Aorta (tissue), 5 donors: ENCODE measurements at regions not wholly inside any gene's neighbourhood (a gene's known extent, or its start where the extent isn't known, plus 50 kb on each side); places are given as distances from the start of the nearest gene placed in this dataset.

Source experiments
- ATAC-seq: fragments of 200-7000 bp; cut with Tn5 transposase; one replicate; pipeline ENCODE4 v1.9.1; 2022; ENCODE audit warnings: moderate library complexity; ENCODE audit not compliant: low FRiP score
- DNase-seq, 2 donors: peaks; one replicate each; pipeline ENCODE4 v3.0.0-alpha.2; 2020
- H3K27ac ChIP-seq, 2 donors: one replicate each; pipeline ENCODE4 v1.5.1; 2013; ENCODE audit warnings: low read length in 2 of 2, mild to moderate bottlenecking in 2 of 2, moderate library complexity in 2 of 2, control low read depth in 1 of 2, inconsistent platforms in 1 of 2, low read depth in 1 of 2
- H3K27me3 ChIP-seq, 2 donors: one replicate each; pipeline ENCODE4 v1.6.1; 2013; ENCODE audit warnings: control low read depth in 1 of 2, low read length in 1 of 2, mild to moderate bottlenecking in 1 of 2, moderate library complexity in 1 of 2; ENCODE audit not compliant: insufficient read depth in 2 of 2, control insufficient read depth in 1 of 2
- H3K36me3 ChIP-seq, 2 donors: one replicate each; pipeline ENCODE4 v1.6.1; 2013; ENCODE audit warnings: control low read depth in 1 of 2, low read length in 1 of 2, mild to moderate bottlenecking in 1 of 2; ENCODE audit not compliant: insufficient read depth in 2 of 2, control insufficient read depth in 1 of 2
- H3K4me1 ChIP-seq, 2 donors: one replicate each; pipeline ENCODE4 v1.6.1; 2013; ENCODE audit warnings: low read length in 2 of 2, control low read depth in 1 of 2, mild to moderate bottlenecking in 1 of 2, moderate library complexity in 1 of 2; ENCODE audit not compliant: insufficient read depth in 2 of 2, control insufficient read depth in 1 of 2
- H3K4me3 ChIP-seq, 2 donors: one replicate each; pipeline ENCODE4 v1.5.1; 2013; ENCODE audit warnings: low read length in 2 of 2, control low read depth in 1 of 2, mild to moderate bottlenecking in 1 of 2
- H3K9me3 ChIP-seq: one replicate; pipeline ENCODE4 v1.6.1; 2013; ENCODE audit warnings: mild to moderate bottlenecking, low read length; ENCODE audit not compliant: control insufficient read depth
- WGBS, 2 donors: extraction: QIAGEN DNeasy Blood & Tissue Kit; methylation state at CpG; one replicate each; pipeline ENCODE4 v1.1.7; 2013; 5-methylcytosine and 5-hydroxymethylcytosine counted together
- intact Hi-C, 2 donors: fragments of 100-400 bp; cut with DNase I; formaldehyde crosslinking; loops; one replicate each; pipeline versions ENCODE4 v1.14.2 to v1.15.0; 2022
- donor health status: healthy with polysubstance abuse.
- donor health status: Bipolar disorder and iron deficiency.
- donor health status: DM: no; HTN: no; CAD: no.
- donor health status: DM: no; HTN: no; CAD: no.
- donor health status: DM: yes; HTN: yes; CAD: no.

- Histone ChIP-seq H3K9me3 (no peaks in the 10 kb centered on the region), H3K27me3 (no peaks in the 10 kb centered on the region), H3K4me1 (no peaks in the 10 kb centered on the region), H3K27ac (no peak overlapping the region), H3K36me3 (no peaks in the 10 kb centered on the region), H3K4me3 (no peak overlapping the region)
- WGBS, 2 donors: 90 to 94% methylated on average over 2 of the region's 2 CpGs
- intact Hi-C loops: no loop called here
- no peak for DNase-seq
- ATAC-seq: no peak
These were observed 129.5 kb downstream of the RND3 start for GRCh38 chr2:150357770-150358467.

GRCh38 chr2:150355440-150355839, 132.0 kb downstream of the RND3 start:
- Histone ChIP-seq H3K9me3 (no peaks in the 10 kb centered on the region), H3K4me1 (no peaks in the 10 kb centered on the region), H3K4me3 (no peak overlapping the region), H3K27ac (no peak overlapping the region), H3K36me3 (no peaks in the 10 kb centered on the region), H3K27me3 (no peaks in the 10 kb centered on the region)
- 92 to 93% methylated on average over 2 of the region's 2 CpGs for WGBS, 2 donors
- ATAC-seq: no peak
- intact Hi-C loops: no loop called here
- DNase-seq: no peak

GRCh38 chr2:150353376-150353775, 134.1 kb downstream of the RND3 start:
- WGBS, 2 donors: 89% methylated on average over 2 of the region's 2 CpGs
- H3K9me3 ChIP-seq: no peaks in the 10 kb centered on the region

GRCh38 chr2:150351922-150352321, 135.5 kb downstream of the RND3 start:
- no peak overlapping the region for H3K4me3 ChIP-seq
- intact Hi-C loops: no loop called here
- no peaks in the 10 kb centered on the region for H3K4me1 ChIP-seq
- H3K9me3 ChIP-seq: no peaks in the 10 kb centered on the region
- no peaks in the 10 kb centered on the region for H3K36me3 ChIP-seq
- DNase-seq: no peak
- no peak overlapping the region for H3K27ac ChIP-seq
- no peaks in the 10 kb centered on the region for H3K27me3 ChIP-seq
- no peak for ATAC-seq

More at GRCh38 chr2:150353376-150353775, 134.1 kb downstream of the RND3 start:
- Histone ChIP-seq H3K4me1 (no peaks in the 10 kb centered on the region), H3K27me3 (no peaks in the 10 kb centered on the region), H3K27ac (no peak overlapping the region), H3K36me3 (no peaks in the 10 kb centered on the region), H3K4me3 (no peak overlapping the region)
- DNase-seq (no peak), ATAC-seq (no peak)
- intact Hi-C loops: no loop called here

GRCh38 chr2:150350500-150350899, 137.0 kb downstream of the RND3 start:
- no peak for DNase-seq
- H3K36me3 ChIP-seq: no peaks in the 10 kb centered on the region
- H3K4me3 ChIP-seq: no peak overlapping the region
- no peaks in the 10 kb centered on the region for H3K9me3 ChIP-seq
- H3K27me3 ChIP-seq: no peaks in the 10 kb centered on the region
- intact Hi-C loops: no loop called here
- 62 to 65% methylated on average over 4 of the region's 4 CpGs for WGBS, 2 donors
- ATAC-seq: no peak
- H3K4me1 ChIP-seq: no peaks in the 10 kb centered on the region
- H3K27ac ChIP-seq: no peak overlapping the region

- WGBS, 2 donors: 74 to 87% methylated on average over 4 of the region's 4 CpGs
- H3K4me1 ChIP-seq: no peaks in the 10 kb centered on the region
- no peaks in the 10 kb centered on the region for H3K27me3 ChIP-seq
- H3K36me3 ChIP-seq: no peaks in the 10 kb centered on the region
- H3K4me3 ChIP-seq: no peak overlapping the region
- DNase-seq (no peak), ATAC-seq (no peak)
- no peaks in the 10 kb centered on the region for H3K9me3 ChIP-seq
- intact Hi-C loops: no loop called here
- H3K27ac ChIP-seq: no peak overlapping the region
These were observed 140.7 kb downstream of the RND3 start for GRCh38 chr2:150346806-150347205.

- peaks cover 2 to 3% of the 10 kb centered on the region in 2 donors for H3K4me1 ChIP-seq
- intact Hi-C loops: no loop called here
- H3K9me3 ChIP-seq: no peaks in the 10 kb centered on the region
- ATAC-seq (no peak), DNase-seq (no peak)
- no peaks in the 10 kb centered on the region for H3K36me3 ChIP-seq
- no peak overlapping the region for H3K27ac ChIP-seq
- no peaks in the 10 kb centered on the region for H3K27me3 ChIP-seq
- H3K4me3 ChIP-seq: no peak overlapping the region
- WGBS, 2 donors: 90 to 93% methylated on average over 4 of the region's 4 CpGs
These were observed 145.3 kb downstream of the RND3 start for GRCh38 chr2:150341982-150342680.

GRCh38 chr2:150339951-150340350, 147.5 kb downstream of the RND3 start:
- Histone ChIP-seq H3K27ac (no peak overlapping the region), H3K36me3 (no peaks in the 10 kb centered on the region), H3K4me3 (no peak overlapping the region), H3K9me3 (no peaks in the 10 kb centered on the region), H3K4me1 (peaks cover 2 to 3% of the 10 kb centered on the region in 2 donors), H3K27me3 (no peaks in the 10 kb centered on the region)
- 3 to 5% methylated on average over 3 of the region's 3 CpGs for WGBS, 2 donors
- DNase-seq: no peak
- intact Hi-C loops: loop anchor here in 1 of 2 donors (10.0 kb wide), 1 partner anchor 145 kb away; the partner anchor contains the start of gene RND3
- ATAC-seq: no peak

GRCh38 chr2:150339282-150339681, 148.2 kb downstream of the RND3 start:
- H3K4me1 ChIP-seq: peaks cover 2 to 3% of the 10 kb centered on the region in 2 donors
- H3K27ac ChIP-seq: no peak overlapping the region
- ATAC-seq: no peak

More at GRCh38 chr2:150339282-150339681, 148.2 kb downstream of the RND3 start:
- intact Hi-C loops: loop anchor here in 1 of 2 donors (10.0 kb wide), 1 partner anchor 146 kb away; the partner anchor contains the start of gene RND3
- no peak overlapping the region for H3K4me3 ChIP-seq
- H3K36me3 ChIP-seq: no peaks in the 10 kb centered on the region
- no peak for DNase-seq
- WGBS, 2 donors: 73 to 77% methylated on average over 1 of the region's 1 CpG
- H3K27me3 ChIP-seq: no peaks in the 10 kb centered on the region
- no peaks in the 10 kb centered on the region for H3K9me3 ChIP-seq
